Neural cell (in vitro differentiated cells): ENCODE measurements at regions not wholly inside any gene's neighbourhood (a gene's known extent, or its start where the extent isn't known, plus 50 kb on each side); places are given as distances from the start of the nearest gene placed in this dataset.

Source experiments
- EP300 ChIP-seq: fragments of 450-650 bp; conservative IDR thresholded peaks from 2 replicates; pipeline ENCODE4 v1.6.1; 2014; ENCODE audit warnings: antibody characterized with exemption, mild to moderate bottlenecking, moderate library complexity; ENCODE audit not compliant: poor library complexity, severe bottlenecking
- SMC3 ChIP-seq: fragments of 450-650 bp; conservative IDR thresholded peaks from 2 replicates; pipeline ENCODE4 v1.6.1; 2014; ENCODE audit warnings: antibody characterized with exemption, mild to moderate bottlenecking, moderate library complexity; ENCODE audit not compliant: poor library complexity
- TAF1 ChIP-seq: IDR thresholded peaks from 2 replicates; pipeline ENCODE4 v1.6.1; 2012; ENCODE audit warnings: low read depth
- TF ChIP-seq, protein P1 (sequence below): fragments of 450-650 bp; IDR thresholded peaks from 2 replicates; pipeline ENCODE4 v1.5.1; 2014; ENCODE audit warnings: antibody characterized with exemption, mild to moderate bottlenecking, moderate library complexity; ENCODE audit not compliant: poor library complexity, severe bottlenecking

DNA sequence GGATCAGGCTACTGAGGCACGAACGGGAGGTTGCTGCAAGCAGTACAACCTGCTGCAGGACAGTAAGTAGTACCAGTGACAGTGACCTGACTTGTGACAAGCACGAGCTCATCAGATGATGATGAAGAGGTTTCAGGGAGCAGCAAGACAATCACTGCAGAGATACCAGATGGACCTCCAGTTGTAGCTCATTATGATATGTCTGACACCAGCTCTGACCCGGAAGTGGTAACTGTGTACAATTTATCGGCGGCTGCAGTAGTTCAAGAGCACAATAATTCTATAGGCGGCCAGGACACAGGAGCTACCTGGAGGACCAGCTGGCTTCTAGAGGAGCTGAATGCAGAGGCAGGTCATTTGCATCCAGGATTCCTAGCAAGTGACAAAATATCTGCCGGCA, 64.0 kb upstream of the GULP1 start:
- TF ChIP-seq SMC3 (no peak), TAF1 (no peak), EP300 (no peak)
- TF ChIP-seq, protein P1, sequence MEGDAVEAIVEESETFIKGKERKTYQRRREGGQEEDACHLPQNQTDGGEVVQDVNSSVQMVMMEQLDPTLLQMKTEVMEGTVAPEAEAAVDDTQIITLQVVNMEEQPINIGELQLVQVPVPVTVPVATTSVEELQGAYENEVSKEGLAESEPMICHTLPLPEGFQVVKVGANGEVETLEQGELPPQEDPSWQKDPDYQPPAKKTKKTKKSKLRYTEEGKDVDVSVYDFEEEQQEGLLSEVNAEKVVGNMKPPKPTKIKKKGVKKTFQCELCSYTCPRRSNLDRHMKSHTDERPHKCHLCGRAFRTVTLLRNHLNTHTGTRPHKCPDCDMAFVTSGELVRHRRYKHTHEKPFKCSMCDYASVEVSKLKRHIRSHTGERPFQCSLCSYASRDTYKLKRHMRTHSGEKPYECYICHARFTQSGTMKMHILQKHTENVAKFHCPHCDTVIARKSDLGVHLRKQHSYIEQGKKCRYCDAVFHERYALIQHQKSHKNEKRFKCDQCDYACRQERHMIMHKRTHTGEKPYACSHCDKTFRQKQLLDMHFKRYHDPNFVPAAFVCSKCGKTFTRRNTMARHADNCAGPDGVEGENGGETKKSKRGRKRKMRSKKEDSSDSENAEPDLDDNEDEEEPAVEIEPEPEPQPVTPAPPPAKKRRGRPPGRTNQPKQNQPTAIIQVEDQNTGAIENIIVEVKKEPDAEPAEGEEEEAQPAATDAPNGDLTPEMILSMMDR: no peak
